ENCODE measurements at regions not wholly inside any gene's neighbourhood (a gene's known extent, or its start where the extent isn't known, plus 50 kb on each side); places are given as distances from the start of the nearest gene placed in this dataset.

- TF ChIP-seq, protein P1, sequence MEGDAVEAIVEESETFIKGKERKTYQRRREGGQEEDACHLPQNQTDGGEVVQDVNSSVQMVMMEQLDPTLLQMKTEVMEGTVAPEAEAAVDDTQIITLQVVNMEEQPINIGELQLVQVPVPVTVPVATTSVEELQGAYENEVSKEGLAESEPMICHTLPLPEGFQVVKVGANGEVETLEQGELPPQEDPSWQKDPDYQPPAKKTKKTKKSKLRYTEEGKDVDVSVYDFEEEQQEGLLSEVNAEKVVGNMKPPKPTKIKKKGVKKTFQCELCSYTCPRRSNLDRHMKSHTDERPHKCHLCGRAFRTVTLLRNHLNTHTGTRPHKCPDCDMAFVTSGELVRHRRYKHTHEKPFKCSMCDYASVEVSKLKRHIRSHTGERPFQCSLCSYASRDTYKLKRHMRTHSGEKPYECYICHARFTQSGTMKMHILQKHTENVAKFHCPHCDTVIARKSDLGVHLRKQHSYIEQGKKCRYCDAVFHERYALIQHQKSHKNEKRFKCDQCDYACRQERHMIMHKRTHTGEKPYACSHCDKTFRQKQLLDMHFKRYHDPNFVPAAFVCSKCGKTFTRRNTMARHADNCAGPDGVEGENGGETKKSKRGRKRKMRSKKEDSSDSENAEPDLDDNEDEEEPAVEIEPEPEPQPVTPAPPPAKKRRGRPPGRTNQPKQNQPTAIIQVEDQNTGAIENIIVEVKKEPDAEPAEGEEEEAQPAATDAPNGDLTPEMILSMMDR (IDR thresholded peaks at IDR 0.05), result no peak
- TF ChIP-seq EZH2 (IDR thresholded peaks at IDR 0.05), result no peak
- no peak for TF ChIP-seq EZH2phosphoT487 (IDR thresholded peaks at IDR 0.05)
Observed at GRCh38 chr6:109291902-109292301, 90.4 kb downstream of the CD164 start.
